Renal pelvis (tissue), 1 donor: ENCODE measurements at regions not wholly inside any gene's neighbourhood (a gene's known extent, or its start where the extent isn't known, plus 50 kb on each side); places are given as distances from the start of the nearest gene placed in this dataset.

ENCODE experiments used
- DNase-seq: peaks from one replicate; pipeline ENCODE4 v3.0.0-alpha.2; 2013

- no peak for DNase-seq
Observed at GRCh38 chr7:18364396-18364795, 131.2 kb upstream of the HDAC9 start.

GRCh38 chr7:18366394-18366793 is 129.2 kb upstream of the HDAC9 start:
- no peak for DNase-seq

- no peak for DNase-seq
Observed at GRCh38 chr7:18369011-18369410, 126.5 kb upstream of the HDAC9 start.

GRCh38 chr7:18370633-18371032 is 124.9 kb upstream of the HDAC9 start:
- DNase-seq: no peak

GRCh38 chr7:18378989-18379605 is 116.5 kb upstream of the HDAC9 start:
- no peak for DNase-seq

- DNase-seq: no peak
Observed at GRCh38 chr7:18384491-18385143, 110.9 kb upstream of the HDAC9 start.

GRCh38 chr7:18386607-18387006 is 108.9 kb upstream of the HDAC9 start:
- DNase-seq: no peak

GRCh38 chr7:18387191-18387735 is 108.3 kb upstream of the HDAC9 start:
- DNase-seq: no peak

- no peak for DNase-seq
Observed at GRCh38 chr7:18390535-18390907, 105.0 kb upstream of the HDAC9 start.

GRCh38 chr7:18393465-18394118 is 102.0 kb upstream of the HDAC9 start:
- no peak for DNase-seq

GRCh38 chr7:18395868-18396267 is 99.7 kb upstream of the HDAC9 start:
- no peak for DNase-seq

- no peak for DNase-seq
Observed at GRCh38 chr7:18396953-18397352, 98.6 kb upstream of the HDAC9 start.

- no peak for DNase-seq
Observed at GRCh38 chr7:18399436-18400235, 95.9 kb upstream of the HDAC9 start.

GRCh38 chr7:18400275-18400674 is 95.3 kb upstream of the HDAC9 start:
- no peak for DNase-seq

- no peak for DNase-seq
Observed at GRCh38 chr7:18400726-18401125, 94.8 kb upstream of the HDAC9 start.

- no peak for DNase-seq
Observed at GRCh38 chr7:18401757-18402156, 93.8 kb upstream of the HDAC9 start.

- no peak for DNase-seq
Observed at GRCh38 chr7:18402488-18403183, 92.9 kb upstream of the HDAC9 start.

GRCh38 chr7:18405726-18406125 is 89.8 kb upstream of the HDAC9 start:
- DNase-seq: no peak

GRCh38 chr7:18407385-18407784 is 88.2 kb upstream of the HDAC9 start:
- DNase-seq: no peak

GRCh38 chr7:18408461-18408860 is 87.1 kb upstream of the HDAC9 start:
- DNase-seq: no peak

GRCh38 chr7:18408868-18409267 is 86.7 kb upstream of the HDAC9 start:
- DNase-seq: no peak

GRCh38 chr7:18413447-18413846 is 82.1 kb upstream of the HDAC9 start:
- no peak for DNase-seq
